Astrocyte (in vitro differentiated cells and primary cell): ENCODE measurements at regions not wholly inside any gene's neighbourhood (a gene's known extent, or its start where the extent isn't known, plus 50 kb on each side); places are given as distances from the start of the nearest gene placed in this dataset.

Experiments
- EZH2 ChIP-seq: IDR thresholded peaks from 2 replicates; pipeline ENCODE4 v1.6.1; 2012; ENCODE audit warnings: mild to moderate bottlenecking, low read length, inconsistent platforms; ENCODE audit not compliant: insufficient read depth
- TF ChIP-seq, protein P1 (sequence below): IDR thresholded peaks from 2 replicates; pipeline ENCODE4 v1.5.1; 2011; ENCODE audit warnings: low read depth, mild to moderate bottlenecking, inconsistent platforms, low read length, moderate library complexity; ENCODE audit not compliant: insufficient read depth

DNA sequence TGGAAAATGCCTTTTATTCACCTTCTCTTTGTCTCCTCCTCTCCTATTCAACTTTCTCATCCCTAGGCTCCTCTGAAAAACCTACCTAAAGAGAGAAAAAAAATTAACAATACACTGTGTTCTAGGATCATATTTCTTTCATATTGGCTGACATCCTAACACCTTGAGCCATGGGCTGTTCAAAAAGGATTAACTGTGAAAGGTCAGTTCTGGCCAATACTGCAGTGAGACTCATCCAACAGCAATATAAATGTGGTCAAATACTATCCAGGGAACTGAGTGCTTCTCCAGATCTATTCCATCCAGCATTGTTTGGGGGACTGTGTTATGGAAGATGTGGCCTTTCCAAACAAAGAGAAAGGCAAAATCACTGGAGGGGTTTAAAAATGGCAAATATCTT lies 131.1 kb upstream of the MOCS2 start:
- TF ChIP-seq, protein P1, sequence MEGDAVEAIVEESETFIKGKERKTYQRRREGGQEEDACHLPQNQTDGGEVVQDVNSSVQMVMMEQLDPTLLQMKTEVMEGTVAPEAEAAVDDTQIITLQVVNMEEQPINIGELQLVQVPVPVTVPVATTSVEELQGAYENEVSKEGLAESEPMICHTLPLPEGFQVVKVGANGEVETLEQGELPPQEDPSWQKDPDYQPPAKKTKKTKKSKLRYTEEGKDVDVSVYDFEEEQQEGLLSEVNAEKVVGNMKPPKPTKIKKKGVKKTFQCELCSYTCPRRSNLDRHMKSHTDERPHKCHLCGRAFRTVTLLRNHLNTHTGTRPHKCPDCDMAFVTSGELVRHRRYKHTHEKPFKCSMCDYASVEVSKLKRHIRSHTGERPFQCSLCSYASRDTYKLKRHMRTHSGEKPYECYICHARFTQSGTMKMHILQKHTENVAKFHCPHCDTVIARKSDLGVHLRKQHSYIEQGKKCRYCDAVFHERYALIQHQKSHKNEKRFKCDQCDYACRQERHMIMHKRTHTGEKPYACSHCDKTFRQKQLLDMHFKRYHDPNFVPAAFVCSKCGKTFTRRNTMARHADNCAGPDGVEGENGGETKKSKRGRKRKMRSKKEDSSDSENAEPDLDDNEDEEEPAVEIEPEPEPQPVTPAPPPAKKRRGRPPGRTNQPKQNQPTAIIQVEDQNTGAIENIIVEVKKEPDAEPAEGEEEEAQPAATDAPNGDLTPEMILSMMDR, result no peak
- no peak for TF ChIP-seq EZH2
